PC-3 (cell line): ENCODE measurements at regions not wholly inside any gene's neighbourhood (a gene's known extent, or its start where the extent isn't known, plus 50 kb on each side); places are given as distances from the start of the nearest gene placed in this dataset.
"Not testable (repeated sequence)": the region's sequence is repeated elsewhere in the genome, so short reads cannot be mapped to it uniquely, and the experiment has no call there.

ENCODE experiments used
- ATAC-seq: fragments of 200-7000 bp; cut with Tn5 transposase; 2 replicates; pipeline ENCODE4 v1.9.1; 2020; ENCODE audit warnings: mild to moderate bottlenecking, moderate library complexity
- BruUV-seq: library from RNA; stranded (reverse); fragments of 400-500 nt; replicated peaks from 2 replicates; lab custom pipeline; 2021; lab: Mats Ljungman, UMichigan
- CTCF ChIA-PET: fragments of 300-600 bp; sonication (Branson Sonifier 250); formaldehyde crosslinking; loops from one replicate; lab custom pipeline; 2022; ENCODE audit warnings: antibody characterized with exemption; lab: Charles Lee
- POLR2A ChIA-PET: fragments of 300-600 bp; sonication (Branson Sonifier 250); formaldehyde crosslinking; loops from one replicate; lab custom pipeline; 2022; ENCODE audit warnings: antibody characterized with exemption; ENCODE audit not compliant: unreplicated experiment; lab: Charles Lee
- DNase-seq: peaks from one replicate; pipeline ENCODE4 v3.0.0-alpha.2; 2015
- H2AFZ ChIP-seq: fragments of 300-600 bp; sonication (generic); 2 replicates; pipeline ENCODE4 v1.6.0; 2016; ENCODE audit warnings: antibody characterized with exemption, low read length
- H3F3A ChIP-seq: fragments of 300-600 bp; sonication (generic); one replicate; pipeline ENCODE4 v1.6.0; 2017; ENCODE audit warnings: antibody characterized with exemption, low read length, control low read depth, mild to moderate bottlenecking; ENCODE audit not compliant: unreplicated experiment
- H3K27ac ChIP-seq: fragments of 300-600 bp; sonication (generic); 2 replicates; pipeline ENCODE4 v1.5.1; 2016; ENCODE audit warnings: mild to moderate bottlenecking, low read length
- H3K27me3 ChIP-seq: fragments of 300-600 bp; sonication (generic); 2 replicates; pipeline ENCODE4 v1.6.1; 2016; ENCODE audit warnings: low read length, mixed read lengths
- H3K36me3 ChIP-seq: fragments of 300-600 bp; sonication (generic); 2 replicates; pipeline ENCODE4 v1.6.1; 2016; ENCODE audit warnings: low read depth, mixed run types, low read length, mixed read lengths
- H3K4me1 ChIP-seq: fragments of 300-600 bp; sonication (generic); 2 replicates; pipeline ENCODE4 v1.5.1; 2016; ENCODE audit warnings: low read length; ENCODE audit not compliant: insufficient read depth
- H3K4me2 ChIP-seq: fragments of 300-600 bp; sonication (generic); 2 replicates; pipeline ENCODE4 v1.6.0; 2016; ENCODE audit warnings: low read length
- H3K4me3 ChIP-seq: fragments of 300-600 bp; sonication (generic); 2 replicates; pipeline ENCODE4 v1.5.1; 2016; ENCODE audit warnings: mild to moderate bottlenecking, low read length, mixed read lengths
- H3K79me2 ChIP-seq: fragments of 300-600 bp; sonication (generic); 2 replicates; pipeline ENCODE4 v1.6.1; 2017; ENCODE audit warnings: low read length, mixed read lengths
- H3K9ac ChIP-seq: fragments of 300-600 bp; sonication (generic); 2 replicates; pipeline ENCODE4 v1.6.0; 2016; ENCODE audit warnings: mild to moderate bottlenecking, low read length
- H3K9me2 ChIP-seq: fragments of 300-600 bp; sonication (generic); replicated peaks from 2 replicates; pipeline ENCODE4 v1.6.1; 2016; ENCODE audit warnings: mixed run types, low read length, mixed read lengths
- H3K9me3 ChIP-seq: fragments of 300-600 bp; sonication (generic); 2 replicates; pipeline ENCODE4 v1.6.1; 2016; ENCODE audit warnings: low read length, mixed read lengths
- H4K20me1 ChIP-seq: fragments of 300-600 bp; sonication (generic); 2 replicates; pipeline ENCODE4 v1.6.1; 2016; ENCODE audit warnings: low read length, mixed read lengths
- CTCF ChIP-seq: fragments of 300-600 bp; sonication (generic); conservative IDR thresholded peaks from 2 replicates; pipeline ENCODE4 v1.5.1; 2017; ENCODE audit warnings: antibody characterized with exemption, low read depth, mild to moderate bottlenecking, low read length
- EZH2 ChIP-seq: fragments of 300-600 bp; sonication (generic); IDR thresholded peaks from one replicate; pipeline ENCODE4 v1.6.1; 2017; ENCODE audit warnings: antibody characterized with exemption, mild to moderate bottlenecking, low read length; ENCODE audit not compliant: unreplicated experiment
- EZH2phosphoT487 ChIP-seq: fragments of 300-600 bp; sonication (generic); IDR thresholded peaks from 2 replicates; pipeline ENCODE4 v1.6.1; 2018; ENCODE audit warnings: mild to moderate bottlenecking, antibody characterized with exemption, low read length, borderline replicate concordance
- intact Hi-C: fragments of 100-400 bp; cut with micrococcal nuclease; formaldehyde crosslinking; loops from 2 replicates; pipeline ENCODE4 v1.9.0; 2023

GRCh38 chr5:51694826-51695225 lies 311.6 kb downstream of the ISL1 start:
- intact Hi-C loops: no loop called here
- no peak for DNase-seq
- ChIA-PET POLR2A (no interaction called here), CTCF (no interaction called here)
- no peaks in the 10 kb centered on the region for H3K27me3 ChIP-seq
- H2AFZ ChIP-seq: no peak overlapping the region
- no peak overlapping the region for H3K4me2 ChIP-seq
- H3K9me3 ChIP-seq: no peaks in the 10 kb centered on the region
- H3K9me2 ChIP-seq: no peaks in the 10 kb centered on the region
- H3K79me2 ChIP-seq: no peaks in the 10 kb centered on the region
- no peak overlapping the region for H3K27ac ChIP-seq
- no TSS peak for BruUV-seq
- H3F3A ChIP-seq: no peaks in the 10 kb centered on the region
- ATAC-seq: no peak
- no peaks in the 10 kb centered on the region for H3K36me3 ChIP-seq
- H3K4me3 ChIP-seq: no peak overlapping the region
- peaks cover 13% of the 10 kb centered on the region for H3K4me1 ChIP-seq
- H3K9ac ChIP-seq: no peak overlapping the region
- no peaks in the 10 kb centered on the region for H4K20me1 ChIP-seq
- TF ChIP-seq CTCF (no peak), EZH2phosphoT487 (no peak), EZH2 (no peak)

DNA sequence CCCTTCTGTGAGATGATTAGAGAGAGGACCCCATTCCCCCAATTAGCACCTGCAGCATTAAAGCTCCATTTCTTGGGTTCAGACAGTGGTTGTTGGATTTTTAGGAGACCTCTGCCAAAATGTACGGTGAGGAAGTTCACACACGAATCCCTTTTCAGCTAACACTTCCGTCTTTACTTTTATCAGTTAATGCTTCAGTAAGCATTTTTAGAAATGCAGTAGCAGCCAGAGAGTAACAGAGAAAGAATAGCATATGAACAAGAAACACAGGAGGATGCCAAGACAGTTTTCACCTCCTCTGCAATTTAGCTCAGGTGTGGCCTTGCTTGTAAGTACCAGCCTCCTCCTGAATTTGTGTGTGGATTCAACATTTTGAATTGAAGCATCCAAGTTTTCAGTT lies 312.9 kb downstream of the ISL1 start:
- Histone ChIP-seq H3K9me2 (no peaks in the 10 kb centered on the region), H3K27ac (no peak overlapping the region), H3K9ac (no peak overlapping the region), H3K9me3 (no peaks in the 10 kb centered on the region), H3K79me2 (no peaks in the 10 kb centered on the region), H3K4me3 (no peak overlapping the region), H3K27me3 (no peaks in the 10 kb centered on the region), H3K36me3 (no peaks in the 10 kb centered on the region), H3K4me2 (no peak overlapping the region), H3F3A (no peaks in the 10 kb centered on the region), H3K4me1 (peaks cover 10% of the 10 kb centered on the region), H2AFZ (no peak overlapping the region), H4K20me1 (no peaks in the 10 kb centered on the region)
- CTCF ChIA-PET: no interaction called here
- POLR2A ChIA-PET: no interaction called here
- DNase-seq (no peak), ATAC-seq (no peak)
- intact Hi-C loops: no loop called here
- no TSS peak for BruUV-seq
- TF ChIP-seq CTCF: no peak
- TF ChIP-seq EZH2phosphoT487: no peak
- TF ChIP-seq EZH2: no peak

GRCh38 chr5:51702046-51702445 lies 318.8 kb downstream of the ISL1 start:
- H3K27ac ChIP-seq, DNase-seq, H3K4me1 ChIP-seq, H3F3A ChIP-seq, H3K4me2 ChIP-seq, intact Hi-C loops, H3K9ac ChIP-seq, H3K36me3 ChIP-seq, H4K20me1 ChIP-seq, H3K4me3 ChIP-seq, H3K9me2 ChIP-seq, H3K79me2 ChIP-seq, H2AFZ ChIP-seq, POLR2A ChIA-PET, ATAC-seq, H3K27me3 ChIP-seq, CTCF ChIA-PET, BruUV-seq, H3K9me3 ChIP-seq: not testable (repeated sequence)
